GDM1 (cell line): ENCODE measurements at regions not wholly inside any gene's neighbourhood (a gene's known extent, or its start where the extent isn't known, plus 50 kb on each side); places are given as distances from the start of the nearest gene placed in this dataset.

Source experiments
- DNase-seq: peaks from one replicate; lab custom pipeline; 2025; lab: John Stamatoyannopoulos, UW

DNA sequence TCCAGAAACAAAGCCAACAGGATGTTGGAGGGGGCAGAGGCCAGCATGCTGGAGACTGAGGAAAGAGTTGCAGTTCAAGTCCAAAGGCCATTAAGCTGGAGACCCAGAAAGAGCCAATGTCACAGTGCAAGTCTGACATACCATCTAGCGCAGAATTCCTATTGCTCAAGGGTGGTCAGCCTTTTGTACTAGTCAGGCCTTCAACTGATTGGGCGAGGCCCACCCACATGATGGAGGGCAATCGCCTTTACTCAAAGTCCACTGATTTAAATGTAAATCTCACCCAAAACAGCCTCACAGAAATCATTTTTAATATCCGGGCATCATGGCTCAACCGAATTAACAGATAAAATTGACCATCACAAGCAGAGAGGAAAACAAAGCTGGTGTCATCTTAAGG is 113.9 kb downstream of the RCN1 start:
- no peak for DNase-seq

GRCh38 chr11:32210556-32210955 is 119.7 kb downstream of the RCN1 start:
- no peak for DNase-seq

- DNase-seq = no peak
These were observed 122.3 kb downstream of the RCN1 start for GRCh38 chr11:32213223-32213622.

GRCh38 chr11:32215157-32215556 is 124.3 kb downstream of the RCN1 start:
- DNase-seq = no peak

DNA sequence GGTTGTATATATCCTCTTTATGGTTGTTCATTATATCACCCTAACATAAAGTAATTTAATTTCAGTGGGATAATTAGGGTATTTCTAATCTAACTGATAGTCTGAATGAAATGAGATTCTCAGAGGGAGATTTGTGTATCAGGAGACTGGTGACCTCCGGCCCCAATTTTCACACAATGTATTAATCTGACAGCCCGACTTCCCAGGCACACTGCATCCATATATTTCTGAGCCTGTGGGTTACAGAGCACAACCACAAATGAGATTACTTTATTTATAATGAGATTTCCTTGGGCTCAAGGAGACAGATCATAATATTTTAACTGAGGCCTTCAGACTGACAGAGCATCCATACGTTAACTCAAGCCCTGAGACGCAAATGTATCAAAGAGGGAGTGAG is 125.9 kb downstream of the RCN1 start:
- DNase-seq = no peak

- no peak for DNase-seq
These were observed 128.4 kb downstream of the RCN1 start for GRCh38 chr11:32219320-32219719.

- no peak for DNase-seq
These were observed 130.7 kb downstream of the RCN1 start for GRCh38 chr11:32221476-32222032.

DNA sequence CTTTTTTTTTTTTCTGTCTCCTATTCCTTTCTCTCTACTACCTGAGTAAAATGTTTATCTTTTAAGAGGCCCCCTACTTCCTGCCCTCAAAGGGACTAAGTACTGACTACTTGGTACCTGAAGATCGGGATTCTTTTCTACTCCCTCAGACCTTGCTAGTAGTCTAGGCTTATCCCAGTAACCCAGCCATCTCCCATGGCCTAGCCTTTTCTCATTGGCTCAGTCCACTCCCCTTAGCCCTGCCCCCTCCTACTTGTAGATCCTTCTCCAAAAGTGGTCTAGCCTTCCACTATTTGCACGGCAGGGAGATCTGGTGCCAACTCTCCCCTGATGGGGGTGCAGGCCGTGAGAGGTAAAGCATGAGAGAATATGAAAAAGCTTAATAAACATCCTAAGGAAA is 133.7 kb downstream of the RCN1 start:
- DNase-seq = no peak

DNA sequence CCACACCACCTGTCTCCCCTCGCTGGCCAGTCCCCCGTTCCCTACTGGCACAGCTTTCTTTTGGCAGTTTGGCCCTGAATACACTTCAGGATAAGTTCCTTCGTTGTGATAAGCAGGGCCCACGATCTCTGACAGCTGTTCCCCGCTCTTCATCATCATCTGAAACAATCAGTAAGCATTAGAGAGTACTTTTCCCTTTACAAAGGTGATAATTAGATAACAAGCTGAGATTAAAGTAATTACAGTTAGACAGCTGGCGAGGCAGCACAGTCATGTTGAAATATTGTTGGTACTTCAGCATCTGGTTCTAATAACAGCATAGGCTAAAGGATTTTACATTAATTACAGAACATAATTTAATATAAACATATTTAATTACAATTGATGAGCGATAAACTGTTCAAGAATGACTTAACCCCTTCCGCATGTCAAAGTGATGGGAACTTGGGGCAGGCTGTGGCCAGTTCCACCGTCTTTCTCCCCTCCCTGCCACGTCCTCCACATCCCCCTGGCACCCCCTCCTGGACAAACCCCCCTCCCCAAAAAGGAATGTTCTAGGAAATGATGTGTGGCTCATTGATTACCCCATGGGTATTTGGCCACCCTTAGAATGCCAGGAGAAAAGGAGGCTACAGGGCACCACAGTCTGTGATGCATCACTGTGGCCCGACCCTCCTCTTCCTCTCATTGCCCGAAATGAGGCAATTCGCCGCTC is 134.9 kb downstream of the RCN1 start:
- no peak for DNase-seq

- no peak for DNase-seq
These were observed 135.6 kb downstream of the RCN1 start for GRCh38 chr11:32226480-32226879.

DNA sequence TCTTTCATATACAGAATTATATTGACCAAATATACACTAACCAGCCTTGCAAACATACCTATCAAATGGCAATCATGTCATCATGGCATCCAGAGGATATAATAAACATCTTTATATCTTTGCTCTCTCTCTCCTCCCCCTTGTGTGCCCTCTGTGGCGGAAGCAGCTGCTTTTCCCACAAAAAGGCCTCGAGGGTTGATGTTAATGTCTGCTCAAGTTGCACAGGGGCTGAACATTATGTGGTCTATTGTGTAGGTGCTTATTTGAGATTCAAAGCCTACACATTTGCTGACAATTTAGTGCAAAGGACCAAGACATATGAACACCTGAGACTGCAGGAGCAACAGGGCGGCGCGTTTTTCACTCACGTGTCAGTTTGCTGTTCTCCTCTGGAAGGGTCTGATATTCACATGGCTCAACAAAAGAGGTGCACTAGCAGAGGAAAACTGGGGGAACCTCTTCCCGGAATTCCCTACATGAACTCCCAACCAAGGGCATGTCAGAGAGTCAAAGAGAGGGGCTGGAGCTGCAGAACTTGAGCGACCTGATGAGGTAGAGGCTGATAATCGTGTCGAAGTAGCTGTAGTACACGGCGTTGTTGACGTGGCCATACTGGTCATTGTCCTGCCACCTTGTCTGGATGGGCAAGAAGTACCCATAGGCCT is 138.8 kb downstream of the RCN1 start:
- no peak for DNase-seq

GRCh38 chr11:32231909-32232493 is 141.1 kb downstream of the RCN1 start:
- DNase-seq = peak; percentile 10

GRCh38 chr11:32232516-32232915 is 141.6 kb downstream of the RCN1 start:
- DNase-seq = no peak

GRCh38 chr11:32233276-32233675 is 142.4 kb downstream of the RCN1 start:
- no peak for DNase-seq

GRCh38 chr11:32233928-32234327 is 143.1 kb downstream of the RCN1 start:
- DNase-seq = no peak

DNA sequence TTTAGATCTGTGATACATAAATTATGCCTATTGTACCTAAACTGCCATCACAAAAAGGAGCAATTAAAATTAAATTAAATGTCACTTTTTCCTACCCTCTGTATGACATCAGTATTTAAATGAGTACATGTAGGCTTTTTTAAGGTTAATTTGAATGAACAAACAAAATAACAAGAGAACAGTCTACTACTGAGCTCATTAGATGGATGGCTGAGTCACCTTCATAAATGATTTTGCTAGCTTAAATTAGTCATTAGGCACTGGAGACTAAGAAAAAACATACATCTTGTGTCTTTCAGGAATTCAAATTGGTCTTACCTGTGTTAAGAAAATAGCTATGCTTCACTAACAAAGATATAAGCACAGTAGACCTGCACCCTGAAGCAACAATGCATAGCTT is 153.6 kb downstream of the RCN1 start:
- DNase-seq = no peak

- no peak for DNase-seq
These were observed 162.8 kb downstream of the RCN1 start for GRCh38 chr11:32253706-32254105.

DNA sequence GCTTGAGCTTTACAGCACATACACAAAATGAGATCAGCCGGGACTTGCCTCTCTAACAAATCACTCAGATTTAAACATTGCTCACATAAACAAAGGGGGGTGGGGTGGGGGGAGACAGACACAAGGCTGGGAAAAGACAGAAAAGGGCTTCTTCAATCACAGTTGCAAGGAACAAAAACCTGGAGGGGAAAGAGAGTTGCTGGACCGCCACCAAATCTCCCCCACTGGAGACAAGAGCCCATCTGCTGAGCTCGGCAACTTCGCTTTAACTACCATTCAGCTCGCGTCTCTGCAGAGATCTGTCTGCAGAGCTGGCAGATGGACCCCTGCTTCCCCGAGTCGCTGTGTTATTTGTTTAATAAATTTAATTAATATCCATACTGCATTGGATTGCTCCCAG is 165.0 kb downstream of the RCN1 start:
- DNase-seq = no peak

GRCh38 chr11:32256466-32256865 is 165.6 kb downstream of the RCN1 start:
- DNase-seq = no peak

- DNase-seq = no peak
These were observed 168.8 kb downstream of the RCN1 start for GRCh38 chr11:32259641-32260081.

- no peak for DNase-seq
These were observed 171.5 kb downstream of the RCN1 start for GRCh38 chr11:32262367-32262766.

DNA sequence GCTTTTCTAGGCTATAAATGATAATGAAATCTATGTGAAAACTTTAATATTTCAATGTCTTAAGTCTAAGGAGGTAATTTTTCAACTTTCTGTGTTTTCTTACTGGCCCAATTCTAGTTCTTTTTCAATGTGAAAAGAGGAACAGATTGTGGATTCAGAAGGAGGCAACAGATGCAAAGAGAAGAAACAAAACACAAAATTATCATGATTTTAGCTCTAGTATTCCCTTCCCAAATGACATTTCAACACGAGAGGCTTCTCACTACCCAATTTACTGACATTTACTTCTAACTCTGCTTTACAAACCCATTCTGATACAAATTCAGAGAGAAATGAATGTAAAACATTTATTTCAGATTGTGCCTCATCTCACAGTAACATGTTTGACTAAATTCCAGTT is 169.4 kb downstream of the WT1 start:
- no peak for DNase-seq

DNA sequence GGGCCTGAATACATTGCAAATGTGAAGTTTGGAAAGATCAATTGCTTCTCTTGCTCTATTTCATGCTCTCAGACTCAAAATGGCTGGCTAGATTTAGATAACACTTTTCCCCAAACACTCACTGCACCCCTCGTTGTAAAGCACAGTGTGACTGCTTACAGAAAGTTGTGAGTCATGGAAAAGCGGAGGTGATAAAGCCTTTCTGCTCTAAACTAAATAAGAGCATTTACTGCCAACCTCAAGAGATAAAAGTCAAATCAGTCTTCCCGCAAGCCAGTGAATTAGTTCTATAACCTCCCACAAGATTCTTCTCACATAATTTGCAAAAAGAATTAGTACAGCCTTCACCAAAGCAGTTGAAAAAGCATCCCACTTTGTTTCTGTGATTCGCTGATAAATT is 168.7 kb downstream of the WT1 start:
- no peak for DNase-seq
